A673 (cell line): ENCODE measurements at regions not wholly inside any gene's neighbourhood (a gene's known extent, or its start where the extent isn't known, plus 50 kb on each side); places are given as distances from the start of the nearest gene placed in this dataset.

Experiments used
- EZH2 ChIP-seq: fragments of 200-600 bp; sonication (generic); IDR thresholded peaks from 2 replicates; pipeline ENCODE4 v1.6.1; 2017; ENCODE audit warnings: borderline replicate concordance, low read depth, mild to moderate bottlenecking, mixed read lengths, antibody characterized with exemption, low read length; ENCODE audit not compliant: poor library complexity, severe bottlenecking
- TF ChIP-seq, protein P1 (sequence below): fragments of 300-800, 200-600 bp; sonication (generic); conservative IDR thresholded peaks from 2 replicates; pipeline ENCODE4 v1.5.1; 2017; ENCODE audit warnings: low read depth, mild to moderate bottlenecking, antibody characterized with exemption, low read length, moderate library complexity, mixed read lengths

DNA sequence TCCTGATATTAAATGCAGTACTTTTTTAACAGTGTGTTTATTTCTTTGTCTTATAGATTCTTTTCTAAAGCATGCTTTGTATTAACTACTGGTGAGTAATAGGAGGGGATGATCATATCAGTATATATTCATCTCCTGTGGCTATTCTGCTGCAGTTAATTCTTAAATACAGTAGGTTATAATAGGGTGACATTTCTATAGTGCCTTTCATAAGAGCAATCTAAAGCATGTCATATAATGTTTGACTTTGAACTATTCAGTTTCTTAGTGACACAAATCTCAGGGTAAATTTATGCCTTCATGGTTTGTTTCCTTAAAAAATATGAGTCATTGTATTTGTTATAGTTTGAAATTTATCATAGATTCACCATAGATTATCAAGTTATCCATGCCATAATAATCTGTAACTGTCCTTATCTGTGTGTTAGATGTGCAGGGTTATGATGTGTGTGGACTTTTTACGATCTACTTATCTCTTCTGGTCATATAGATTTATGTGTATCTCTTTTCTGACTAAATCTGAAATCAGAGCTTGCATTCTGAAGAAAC is 1019.5 kb downstream of the NR2F1-AS1 start:
- TF ChIP-seq, protein P1, sequence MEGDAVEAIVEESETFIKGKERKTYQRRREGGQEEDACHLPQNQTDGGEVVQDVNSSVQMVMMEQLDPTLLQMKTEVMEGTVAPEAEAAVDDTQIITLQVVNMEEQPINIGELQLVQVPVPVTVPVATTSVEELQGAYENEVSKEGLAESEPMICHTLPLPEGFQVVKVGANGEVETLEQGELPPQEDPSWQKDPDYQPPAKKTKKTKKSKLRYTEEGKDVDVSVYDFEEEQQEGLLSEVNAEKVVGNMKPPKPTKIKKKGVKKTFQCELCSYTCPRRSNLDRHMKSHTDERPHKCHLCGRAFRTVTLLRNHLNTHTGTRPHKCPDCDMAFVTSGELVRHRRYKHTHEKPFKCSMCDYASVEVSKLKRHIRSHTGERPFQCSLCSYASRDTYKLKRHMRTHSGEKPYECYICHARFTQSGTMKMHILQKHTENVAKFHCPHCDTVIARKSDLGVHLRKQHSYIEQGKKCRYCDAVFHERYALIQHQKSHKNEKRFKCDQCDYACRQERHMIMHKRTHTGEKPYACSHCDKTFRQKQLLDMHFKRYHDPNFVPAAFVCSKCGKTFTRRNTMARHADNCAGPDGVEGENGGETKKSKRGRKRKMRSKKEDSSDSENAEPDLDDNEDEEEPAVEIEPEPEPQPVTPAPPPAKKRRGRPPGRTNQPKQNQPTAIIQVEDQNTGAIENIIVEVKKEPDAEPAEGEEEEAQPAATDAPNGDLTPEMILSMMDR: no peak
- TF ChIP-seq EZH2: no peak
